GM19395 (cell line): ENCODE measurements at regions not wholly inside any gene's neighbourhood (a gene's known extent, or its start where the extent isn't known, plus 50 kb on each side); places are given as distances from the start of the nearest gene placed in this dataset.
"Not testable (repeated sequence)": the region's sequence is repeated elsewhere in the genome, so short reads cannot be mapped to it uniquely, and the experiment has no call there.

Source experiments
- ATAC-seq: cut with Tn5 transposase; IDR thresholded peaks from one replicate; pipeline ENCODE4 v1.9.1; 2021; ENCODE audit warnings: mild to moderate bottlenecking, moderate library complexity; ENCODE audit not compliant: unreplicated experiment

GRCh38 chr5:41995193-41995592, 70.1 kb downstream of the FBXO4 start:
- no peak for ATAC-seq

GRCh38 chr5:42001673-42002072, 76.6 kb downstream of the FBXO4 start:
- no peak for ATAC-seq

GRCh38 chr5:42003852-42004251, 78.8 kb downstream of the FBXO4 start:
- ATAC-seq = not testable (repeated sequence)

- peak; percentile 86 for ATAC-seq
Measured at GRCh38 chr5:42005561-42006153, 80.6 kb downstream of the FBXO4 start.

GRCh38 chr5:42013561-42013960, 88.5 kb downstream of the FBXO4 start:
- no peak for ATAC-seq

- ATAC-seq = no peak
Measured at GRCh38 chr5:42015254-42015653, 90.2 kb downstream of the FBXO4 start.

GRCh38 chr5:42015681-42016080, 90.6 kb downstream of the FBXO4 start:
- ATAC-seq = no peak

- ATAC-seq = no peak
Measured at GRCh38 chr5:42020788-42021530, 95.9 kb downstream of the FBXO4 start.

- ATAC-seq = no peak
Measured at GRCh38 chr5:42021923-42022322, 96.8 kb downstream of the FBXO4 start.

- ATAC-seq = no peak
Measured at GRCh38 chr5:42022383-42022972, 97.4 kb downstream of the FBXO4 start.

GRCh38 chr5:42026446-42026845, 101.4 kb downstream of the FBXO4 start:
- no peak for ATAC-seq

- ATAC-seq = no peak
Measured at GRCh38 chr5:42032137-42032536, 107.1 kb downstream of the FBXO4 start.

- ATAC-seq = no peak
Measured at GRCh38 chr5:42035526-42035925, 110.4 kb downstream of the FBXO4 start.

GRCh38 chr5:42036379-42036778, 111.3 kb downstream of the FBXO4 start:
- ATAC-seq = no peak

GRCh38 chr5:42037379-42037932, 112.4 kb downstream of the FBXO4 start:
- ATAC-seq = no peak

GRCh38 chr5:42043400-42043799, 118.3 kb downstream of the FBXO4 start:
- ATAC-seq = no peak

- ATAC-seq = peak; percentile 95
Measured at GRCh38 chr5:42057254-42057690, 132.2 kb downstream of the FBXO4 start.

- ATAC-seq = no peak
Measured at GRCh38 chr5:42059291-42059690, 134.2 kb downstream of the FBXO4 start.

GRCh38 chr5:42059778-42060464, 134.8 kb downstream of the FBXO4 start:
- ATAC-seq = no peak

GRCh38 chr5:42061121-42061520, 136.0 kb downstream of the FBXO4 start:
- no peak for ATAC-seq

- ATAC-seq = no peak
Measured at GRCh38 chr5:42064821-42065220, 139.7 kb downstream of the FBXO4 start.
